ENCODE measurements at regions not wholly inside any gene's neighbourhood (a gene's known extent, or its start where the extent isn't known, plus 50 kb on each side); places are given as distances from the start of the nearest gene placed in this dataset.

DNA sequence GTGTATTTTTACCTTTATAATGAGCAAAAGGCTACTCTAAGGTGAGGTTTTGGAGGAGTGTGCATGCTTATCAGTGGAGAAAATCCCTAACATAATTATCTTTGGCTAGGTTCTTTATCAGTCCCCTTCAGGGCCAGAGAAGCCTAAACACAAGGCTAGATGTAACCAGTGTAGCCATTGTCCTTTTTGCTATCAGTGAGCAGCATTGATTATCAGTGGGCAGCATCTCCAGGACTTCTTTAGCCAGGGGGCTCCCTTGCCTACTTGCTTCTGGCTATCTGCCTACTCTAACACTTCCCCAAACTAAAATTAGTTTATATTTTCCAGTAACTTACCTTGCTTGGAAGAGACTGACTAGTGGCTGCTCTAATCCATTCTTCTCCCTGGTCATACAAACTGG is 595.6 kb downstream of the TRAM1L1 start:
- H3K4me3 Mint-ChIP-seq (ENCODE audit: unreplicated experiment): no peak overlapping the region
- H3K9me3 Mint-ChIP-seq (ENCODE audit: unreplicated experiment): no peaks in the 10 kb centered on the region
- H3K4me1 Mint-ChIP-seq (ENCODE audit: low read depth, unreplicated experiment): no peaks in the 10 kb centered on the region
- Histone ChIP-seq H3K36me3 (ENCODE audit: control insufficient read depth, insufficient read depth, low read length) (no peaks in the 10 kb centered on the region), H3K4me3 (ENCODE audit: low read depth, low read length) (no peak overlapping the region), H3K27me3 (replicated peaks; ENCODE audit: control insufficient read depth, insufficient read depth, low read length) (no peaks in the 10 kb centered on the region), H3K9me3 (no peaks in the 10 kb centered on the region), H3K4me1 (no peaks in the 10 kb centered on the region)
- BruUV-seq (replicated peaks): no TSS peak
- no peak for DNase-seq
- TF ChIP-seq, protein P1, sequence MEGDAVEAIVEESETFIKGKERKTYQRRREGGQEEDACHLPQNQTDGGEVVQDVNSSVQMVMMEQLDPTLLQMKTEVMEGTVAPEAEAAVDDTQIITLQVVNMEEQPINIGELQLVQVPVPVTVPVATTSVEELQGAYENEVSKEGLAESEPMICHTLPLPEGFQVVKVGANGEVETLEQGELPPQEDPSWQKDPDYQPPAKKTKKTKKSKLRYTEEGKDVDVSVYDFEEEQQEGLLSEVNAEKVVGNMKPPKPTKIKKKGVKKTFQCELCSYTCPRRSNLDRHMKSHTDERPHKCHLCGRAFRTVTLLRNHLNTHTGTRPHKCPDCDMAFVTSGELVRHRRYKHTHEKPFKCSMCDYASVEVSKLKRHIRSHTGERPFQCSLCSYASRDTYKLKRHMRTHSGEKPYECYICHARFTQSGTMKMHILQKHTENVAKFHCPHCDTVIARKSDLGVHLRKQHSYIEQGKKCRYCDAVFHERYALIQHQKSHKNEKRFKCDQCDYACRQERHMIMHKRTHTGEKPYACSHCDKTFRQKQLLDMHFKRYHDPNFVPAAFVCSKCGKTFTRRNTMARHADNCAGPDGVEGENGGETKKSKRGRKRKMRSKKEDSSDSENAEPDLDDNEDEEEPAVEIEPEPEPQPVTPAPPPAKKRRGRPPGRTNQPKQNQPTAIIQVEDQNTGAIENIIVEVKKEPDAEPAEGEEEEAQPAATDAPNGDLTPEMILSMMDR (IDR thresholded peaks at IDR 0.05; ENCODE audit: insufficient read depth in 1 of 2, low read depth in 1 of 2, low read length in 1 of 2, severe bottlenecking in 1 of 2, unreplicated experiment in 1 of 2): no peak
- ChIA-PET POLR2A (no interaction called here), CTCF (no interaction called here)
- H3K27ac Mint-ChIP-seq (ENCODE audit: unreplicated experiment): no peak overlapping the region
- no peaks in the 10 kb centered on the region for H3K36me3 Mint-ChIP-seq (ENCODE audit: insufficient read depth, unreplicated experiment)
- peaks cover 2% of the 10 kb centered on the region for H3K27me3 Mint-ChIP-seq (ENCODE audit: insufficient read depth, unreplicated experiment)
- intact Hi-C loops (cut with micrococcal nuclease; ENCODE audit: unreplicated experiment): no loop called here

GRCh38 chr4:116486401-116486800 is 599.0 kb downstream of the TRAM1L1 start:
- no peaks in the 10 kb centered on the region for H3K4me1 Mint-ChIP-seq (ENCODE audit: low read depth, unreplicated experiment)
- H3K9me3 Mint-ChIP-seq (ENCODE audit: unreplicated experiment): no peaks in the 10 kb centered on the region
- intact Hi-C loops (cut with micrococcal nuclease; ENCODE audit: unreplicated experiment): no loop called here
- no TSS peak for BruUV-seq (replicated peaks)
- no peak overlapping the region for H3K4me3 Mint-ChIP-seq (ENCODE audit: unreplicated experiment)
- TF ChIP-seq, protein P1 (IDR thresholded peaks at IDR 0.05; ENCODE audit: insufficient read depth in 1 of 2, low read depth in 1 of 2, low read length in 1 of 2, severe bottlenecking in 1 of 2, unreplicated experiment in 1 of 2): no peak
- Histone ChIP-seq H3K4me1 (no peaks in the 10 kb centered on the region), H3K9me3 (no peaks in the 10 kb centered on the region), H3K4me3 (ENCODE audit: low read depth, low read length) (no peak overlapping the region), H3K36me3 (ENCODE audit: control insufficient read depth, insufficient read depth, low read length) (no peaks in the 10 kb centered on the region), H3K27me3 (replicated peaks; ENCODE audit: control insufficient read depth, insufficient read depth, low read length) (no peaks in the 10 kb centered on the region)
- H3K27me3 Mint-ChIP-seq (ENCODE audit: insufficient read depth, unreplicated experiment): peaks cover 7% of the 10 kb centered on the region
- CTCF ChIA-PET: no interaction called here
- DNase-seq: no peak
- no peaks in the 10 kb centered on the region for H3K36me3 Mint-ChIP-seq (ENCODE audit: insufficient read depth, unreplicated experiment)
- H3K27ac Mint-ChIP-seq (ENCODE audit: unreplicated experiment): no peak overlapping the region
- POLR2A ChIA-PET: no interaction called here

GRCh38 chr4:116480546-116480945 is 604.8 kb downstream of the TRAM1L1 start:
- CTCF ChIA-PET: no interaction called here
- no peaks in the 10 kb centered on the region for H3K4me1 Mint-ChIP-seq (ENCODE audit: low read depth, unreplicated experiment)

More at GRCh38 chr4:116480546-116480945, 604.8 kb downstream of the TRAM1L1 start:
- TF ChIP-seq, protein P1 (IDR thresholded peaks at IDR 0.05; ENCODE audit: insufficient read depth in 1 of 2, low read depth in 1 of 2, low read length in 1 of 2, severe bottlenecking in 1 of 2, unreplicated experiment in 1 of 2): no peak
- H3K27me3 Mint-ChIP-seq (ENCODE audit: insufficient read depth, unreplicated experiment): peaks cover 7% of the 10 kb centered on the region
- no peak overlapping the region for H3K4me3 Mint-ChIP-seq (ENCODE audit: unreplicated experiment)
- H3K36me3 ChIP-seq (ENCODE audit: control insufficient read depth, insufficient read depth, low read length): no peaks in the 10 kb centered on the region
- no peaks in the 10 kb centered on the region for H3K9me3 ChIP-seq
- intact Hi-C loops (cut with micrococcal nuclease; ENCODE audit: unreplicated experiment): no loop called here
- no peak for DNase-seq
- POLR2A ChIA-PET: no interaction called here
- no peak overlapping the region for H3K4me3 ChIP-seq (ENCODE audit: low read depth, low read length)
- no peaks in the 10 kb centered on the region for H3K27me3 ChIP-seq (replicated peaks; ENCODE audit: control insufficient read depth, insufficient read depth, low read length)
- H3K36me3 Mint-ChIP-seq (ENCODE audit: insufficient read depth, unreplicated experiment): no peaks in the 10 kb centered on the region
- no TSS peak for BruUV-seq (replicated peaks)
- no peaks in the 10 kb centered on the region for H3K4me1 ChIP-seq
- no peaks in the 10 kb centered on the region for H3K9me3 Mint-ChIP-seq (ENCODE audit: unreplicated experiment)
- no peak overlapping the region for H3K27ac Mint-ChIP-seq (ENCODE audit: unreplicated experiment)
